ENCODE measurements at regions not wholly inside any gene's neighbourhood (a gene's known extent, or its start where the extent isn't known, plus 50 kb on each side); places are given as distances from the start of the nearest gene placed in this dataset.

DNA sequence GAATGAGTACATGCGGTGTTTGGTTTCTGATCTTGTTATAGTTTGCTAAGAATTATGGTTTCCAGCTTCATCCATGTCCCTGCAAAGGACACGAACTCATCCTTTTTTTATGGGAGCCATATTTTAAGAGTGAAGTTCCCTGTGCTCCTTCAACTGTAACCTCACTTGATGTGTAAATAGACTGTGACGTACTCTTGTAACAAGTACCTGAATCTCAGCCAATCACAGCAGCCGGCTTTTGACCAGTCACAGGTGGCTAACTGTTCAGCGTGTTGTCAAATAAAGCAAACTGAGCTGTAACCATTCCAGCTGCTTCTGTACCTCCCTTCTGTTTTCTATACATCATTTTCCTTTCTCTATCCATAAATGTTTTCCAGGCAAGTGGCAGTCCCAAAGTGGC, 774.3 kb upstream of the HS6ST1 start:
- H4K20me1 ChIP-seq (ENCODE audit: insufficient read depth, low read length): no peaks in the 10 kb centered on the region
- no peak overlapping the region for H3K9ac ChIP-seq (ENCODE audit: low read length)
- no peak for TF ChIP-seq EZH2phosphoT487 (IDR thresholded peaks at IDR 0.05; ENCODE audit: low read depth)
- TF ChIP-seq, protein P1, sequence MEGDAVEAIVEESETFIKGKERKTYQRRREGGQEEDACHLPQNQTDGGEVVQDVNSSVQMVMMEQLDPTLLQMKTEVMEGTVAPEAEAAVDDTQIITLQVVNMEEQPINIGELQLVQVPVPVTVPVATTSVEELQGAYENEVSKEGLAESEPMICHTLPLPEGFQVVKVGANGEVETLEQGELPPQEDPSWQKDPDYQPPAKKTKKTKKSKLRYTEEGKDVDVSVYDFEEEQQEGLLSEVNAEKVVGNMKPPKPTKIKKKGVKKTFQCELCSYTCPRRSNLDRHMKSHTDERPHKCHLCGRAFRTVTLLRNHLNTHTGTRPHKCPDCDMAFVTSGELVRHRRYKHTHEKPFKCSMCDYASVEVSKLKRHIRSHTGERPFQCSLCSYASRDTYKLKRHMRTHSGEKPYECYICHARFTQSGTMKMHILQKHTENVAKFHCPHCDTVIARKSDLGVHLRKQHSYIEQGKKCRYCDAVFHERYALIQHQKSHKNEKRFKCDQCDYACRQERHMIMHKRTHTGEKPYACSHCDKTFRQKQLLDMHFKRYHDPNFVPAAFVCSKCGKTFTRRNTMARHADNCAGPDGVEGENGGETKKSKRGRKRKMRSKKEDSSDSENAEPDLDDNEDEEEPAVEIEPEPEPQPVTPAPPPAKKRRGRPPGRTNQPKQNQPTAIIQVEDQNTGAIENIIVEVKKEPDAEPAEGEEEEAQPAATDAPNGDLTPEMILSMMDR (IDR thresholded peaks at IDR 0.05; ENCODE audit: low read depth, low read length): no peak
- H3K36me3 ChIP-seq (replicated peaks; ENCODE audit: low read depth, low read length): no peaks in the 10 kb centered on the region
- H3K27me3 ChIP-seq (ENCODE audit: low read depth, low read length): no peaks in the 10 kb centered on the region
- H3K4me1 ChIP-seq (ENCODE audit: low read length): peaks cover 6% of the 10 kb centered on the region
- H3K27ac ChIP-seq (ENCODE audit: low read length): no peak overlapping the region
- H3K4me2 ChIP-seq (ENCODE audit: low read length): no peak overlapping the region
- no peaks in the 10 kb centered on the region for H3K9me3 ChIP-seq (ENCODE audit: insufficient read depth, low read length)
- no peak overlapping the region for H3K4me3 ChIP-seq (ENCODE audit: low read length)
- no peak overlapping the region for H2AFZ ChIP-seq (ENCODE audit: low read depth, low read length)
- H3K79me2 ChIP-seq (ENCODE audit: low read length): no peaks in the 10 kb centered on the region

DNA sequence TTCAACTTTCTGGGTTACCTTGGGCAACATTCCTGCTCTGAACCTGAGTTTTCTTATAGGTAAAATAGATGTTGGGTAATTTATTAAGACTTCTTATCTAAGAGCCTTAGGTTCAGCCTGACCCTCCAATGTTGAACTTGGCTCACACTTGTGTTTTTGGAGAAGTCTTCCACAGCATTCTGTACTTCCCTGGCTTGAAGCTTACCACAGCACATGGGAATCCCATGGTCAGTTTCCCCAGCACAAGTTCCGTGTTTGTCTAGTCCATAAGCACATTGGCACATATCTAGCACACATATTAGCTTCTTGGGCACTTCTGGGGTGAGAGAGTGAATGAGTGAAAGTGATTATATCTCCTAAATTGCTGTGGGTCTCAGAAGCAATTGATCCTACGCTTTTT, 782.5 kb upstream of the HS6ST1 start:
- TF ChIP-seq, protein P1 (IDR thresholded peaks at IDR 0.05; ENCODE audit: low read depth, low read length): no peak
- TF ChIP-seq EZH2phosphoT487 (IDR thresholded peaks at IDR 0.05; ENCODE audit: low read depth): no peak
- no peak overlapping the region for H3K9ac ChIP-seq (ENCODE audit: low read length)

DNA sequence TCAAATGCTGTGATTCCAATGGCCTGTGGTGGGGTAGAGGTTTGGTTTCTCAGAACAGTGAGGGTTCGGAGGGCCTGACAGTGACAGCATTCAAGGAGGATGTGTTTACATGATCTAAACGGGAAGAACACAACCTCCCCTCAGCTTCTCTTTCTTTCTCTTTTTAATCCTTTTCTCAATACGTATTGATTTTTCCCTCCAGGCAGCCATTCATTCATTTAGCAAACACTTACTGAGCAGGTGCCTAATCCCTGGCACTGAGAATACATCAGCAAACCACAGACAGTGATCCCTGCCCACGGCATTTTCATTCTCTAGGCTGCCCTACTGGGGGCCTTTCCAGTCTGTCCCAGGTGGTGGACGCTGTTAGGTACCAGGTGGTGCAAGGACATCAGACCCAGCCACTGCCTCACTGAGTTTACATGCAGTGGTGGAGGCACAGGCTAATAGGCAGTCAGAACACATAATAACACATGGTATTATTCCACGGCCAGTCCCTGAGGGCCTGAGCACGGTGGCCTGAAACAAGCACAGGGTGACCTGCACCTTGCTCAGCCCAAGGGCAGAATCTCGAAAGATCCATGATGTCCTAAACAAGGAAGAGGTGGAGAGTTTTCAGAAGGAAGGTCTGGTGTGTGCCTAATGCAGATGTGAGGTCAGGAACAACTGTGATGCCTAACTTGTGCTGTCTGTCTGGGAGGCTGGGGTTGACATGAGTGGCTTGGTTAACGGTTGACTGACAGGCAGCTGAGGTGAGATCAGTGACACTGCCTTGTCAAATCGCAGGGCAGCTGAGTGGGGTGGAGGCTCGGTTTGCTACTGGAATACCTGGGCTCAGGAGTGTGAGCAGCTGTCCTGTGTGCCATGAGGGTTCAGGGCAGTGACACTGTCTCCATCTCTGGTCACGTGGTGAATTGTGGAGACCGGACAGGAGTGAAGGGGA, 785.5 kb upstream of the HS6ST1 start:
- Histone ChIP-seq H3K27ac (ENCODE audit: low read length) (no peak overlapping the region), H3K79me2 (ENCODE audit: low read length) (no peaks in the 10 kb centered on the region), H4K20me1 (ENCODE audit: insufficient read depth, low read length) (no peaks in the 10 kb centered on the region), H3K4me3 (ENCODE audit: low read length) (no peak overlapping the region), H3K9ac (ENCODE audit: low read length) (no peak overlapping the region), H3K27me3 (ENCODE audit: low read depth, low read length) (no peaks in the 10 kb centered on the region), H3K36me3 (replicated peaks; ENCODE audit: low read depth, low read length) (no peaks in the 10 kb centered on the region), H3K4me1 (ENCODE audit: low read length) (peaks cover 49% of the 10 kb centered on the region), H3K9me3 (ENCODE audit: insufficient read depth, low read length) (no peaks in the 10 kb centered on the region), H3K4me2 (ENCODE audit: low read length) (no peak overlapping the region), H2AFZ (ENCODE audit: low read depth, low read length) (no peak overlapping the region)
- no peak for TF ChIP-seq EZH2phosphoT487 (IDR thresholded peaks at IDR 0.05; ENCODE audit: low read depth)
- TF ChIP-seq, protein P1 (IDR thresholded peaks at IDR 0.05; ENCODE audit: low read depth, low read length): no peak

More for the DNA sequence above, 782.5 kb upstream of the HS6ST1 start:
- Histone ChIP-seq H4K20me1 (ENCODE audit: insufficient read depth, low read length) (no peaks in the 10 kb centered on the region), H3K27ac (ENCODE audit: low read length) (no peak overlapping the region), H3K79me2 (ENCODE audit: low read length) (no peaks in the 10 kb centered on the region), H3K9me3 (ENCODE audit: insufficient read depth, low read length) (no peaks in the 10 kb centered on the region), H3K4me1 (ENCODE audit: low read length) (peaks cover 23% of the 10 kb centered on the region), H3K27me3 (ENCODE audit: low read depth, low read length) (no peaks in the 10 kb centered on the region), H3K4me2 (ENCODE audit: low read length) (no peak overlapping the region), H3K36me3 (replicated peaks; ENCODE audit: low read depth, low read length) (no peaks in the 10 kb centered on the region), H3K4me3 (ENCODE audit: low read length) (no peak overlapping the region), H2AFZ (ENCODE audit: low read depth, low read length) (no peak overlapping the region)

DNA sequence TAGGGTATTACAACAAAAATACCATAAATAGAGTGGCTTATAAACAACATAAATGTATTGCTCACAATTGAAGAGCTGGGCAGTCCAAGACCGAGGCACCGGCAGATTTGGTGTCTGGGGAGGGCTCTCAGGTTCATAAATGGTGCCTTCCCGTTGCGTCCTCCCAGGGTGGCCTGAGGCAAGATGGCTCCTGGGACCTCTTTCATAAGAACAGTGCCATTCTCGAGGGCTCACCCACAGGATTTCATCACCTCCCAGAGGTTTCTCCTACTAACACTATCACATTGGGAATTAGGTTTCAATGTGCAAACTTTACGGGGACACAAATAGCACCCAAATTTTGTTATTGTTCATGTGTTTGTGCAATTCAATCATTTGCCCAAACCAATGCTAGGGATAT, 793.5 kb upstream of the HS6ST1 start:
- Histone ChIP-seq H3K27me3 (ENCODE audit: low read depth, low read length) (no peaks in the 10 kb centered on the region), H3K4me3 (ENCODE audit: low read length) (no peak overlapping the region), H3K9ac (ENCODE audit: low read length) (no peak overlapping the region), H3K9me3 (ENCODE audit: insufficient read depth, low read length) (no peaks in the 10 kb centered on the region), H3K36me3 (replicated peaks; ENCODE audit: low read depth, low read length) (no peaks in the 10 kb centered on the region), H3K79me2 (ENCODE audit: low read length) (no peaks in the 10 kb centered on the region), H2AFZ (ENCODE audit: low read depth, low read length) (no peak overlapping the region), H3K4me1 (ENCODE audit: low read length) (peaks cover 34% of the 10 kb centered on the region), H3K4me2 (ENCODE audit: low read length) (no peak overlapping the region), H3K27ac (ENCODE audit: low read length) (no peak overlapping the region), H4K20me1 (ENCODE audit: insufficient read depth, low read length) (no peaks in the 10 kb centered on the region)
- no peak for TF ChIP-seq EZH2phosphoT487 (IDR thresholded peaks at IDR 0.05; ENCODE audit: low read depth)
- TF ChIP-seq, protein P1 (IDR thresholded peaks at IDR 0.05; ENCODE audit: low read depth, low read length): no peak
